A673 (cell line): ENCODE measurements at regions not wholly inside any gene's neighbourhood (a gene's known extent, or its start where the extent isn't known, plus 50 kb on each side); places are given as distances from the start of the nearest gene placed in this dataset.

Experiments
- CTCF ChIP-seq: fragments of 300-800, 200-600 bp; sonication (generic); conservative IDR thresholded peaks from 2 replicates; pipeline ENCODE4 v1.5.1; 2017; ENCODE audit warnings: low read depth, mild to moderate bottlenecking, antibody characterized with exemption, low read length, moderate library complexity, mixed read lengths
- EZH2 ChIP-seq: fragments of 200-600 bp; sonication (generic); IDR thresholded peaks from 2 replicates; pipeline ENCODE4 v1.6.1; 2017; ENCODE audit warnings: borderline replicate concordance, low read depth, mild to moderate bottlenecking, mixed read lengths, antibody characterized with exemption, low read length; ENCODE audit not compliant: poor library complexity, severe bottlenecking

DNA sequence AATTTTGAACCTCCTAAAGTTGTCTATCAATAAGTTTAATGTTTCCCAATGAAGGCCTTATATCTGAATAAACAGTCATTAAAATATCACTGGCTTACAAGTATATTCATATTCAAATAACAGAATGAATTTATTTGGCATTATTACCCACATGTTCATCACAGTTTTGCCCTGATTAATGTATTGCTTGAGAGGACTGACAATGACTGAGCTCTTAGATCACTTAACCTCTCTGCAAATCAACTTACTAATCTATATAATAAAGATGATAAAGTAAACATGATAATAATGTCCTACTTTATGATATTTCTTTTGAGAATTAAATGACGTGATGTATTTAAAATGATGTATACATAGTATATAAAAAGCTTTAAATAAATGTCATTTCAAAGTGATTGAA, 532.0 kb upstream of the GBE1 start:
- TF ChIP-seq EZH2, result no peak
- no peak for TF ChIP-seq CTCF
